GM19035 (cell line): ENCODE measurements at regions not wholly inside any gene's neighbourhood (a gene's known extent, or its start where the extent isn't known, plus 50 kb on each side); places are given as distances from the start of the nearest gene placed in this dataset.

ENCODE experiments used
- ATAC-seq: cut with Tn5 transposase; IDR thresholded peaks from one replicate; pipeline ENCODE4 v1.9.1; 2021; ENCODE audit not compliant: unreplicated experiment

GRCh38 chr2:215697003-215697402 is 261.1 kb upstream of the FN1 start:
- ATAC-seq: no peak

DNA sequence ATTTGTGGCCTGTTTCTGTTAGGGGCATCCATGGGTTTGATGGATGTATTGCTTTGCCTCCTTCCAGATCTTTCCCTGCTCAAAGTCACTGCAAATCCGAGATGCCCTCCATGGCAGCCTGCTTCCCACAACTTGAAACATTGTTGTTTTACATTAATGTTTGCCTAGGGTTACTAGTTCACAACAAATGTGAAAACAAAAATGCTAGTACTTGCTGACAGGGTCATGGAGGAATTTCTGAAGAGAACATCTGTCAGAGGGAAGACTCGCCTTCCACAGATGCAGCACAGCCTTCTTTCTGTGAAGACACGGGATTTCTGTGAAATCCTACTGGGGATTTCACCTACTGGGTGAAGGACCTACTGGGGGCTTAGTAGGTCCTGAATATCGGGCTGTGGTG is 260.0 kb upstream of the FN1 start:
- ATAC-seq: no peak

- no peak for ATAC-seq
Observed at GRCh38 chr2:215693999-215694580, 258.2 kb upstream of the FN1 start.

GRCh38 chr2:215693193-215693998 is 257.5 kb upstream of the FN1 start:
- ATAC-seq: no peak

- ATAC-seq: no peak
Observed at GRCh38 chr2:215692387-215693079, 256.7 kb upstream of the FN1 start.

- ATAC-seq: no peak
Observed at GRCh38 chr2:215691346-215691745, 255.5 kb upstream of the FN1 start.

GRCh38 chr2:215687149-215688031 is 251.5 kb upstream of the FN1 start:
- no peak for ATAC-seq

GRCh38 chr2:215685238-215685990 is 249.5 kb upstream of the FN1 start:
- ATAC-seq: no peak

DNA sequence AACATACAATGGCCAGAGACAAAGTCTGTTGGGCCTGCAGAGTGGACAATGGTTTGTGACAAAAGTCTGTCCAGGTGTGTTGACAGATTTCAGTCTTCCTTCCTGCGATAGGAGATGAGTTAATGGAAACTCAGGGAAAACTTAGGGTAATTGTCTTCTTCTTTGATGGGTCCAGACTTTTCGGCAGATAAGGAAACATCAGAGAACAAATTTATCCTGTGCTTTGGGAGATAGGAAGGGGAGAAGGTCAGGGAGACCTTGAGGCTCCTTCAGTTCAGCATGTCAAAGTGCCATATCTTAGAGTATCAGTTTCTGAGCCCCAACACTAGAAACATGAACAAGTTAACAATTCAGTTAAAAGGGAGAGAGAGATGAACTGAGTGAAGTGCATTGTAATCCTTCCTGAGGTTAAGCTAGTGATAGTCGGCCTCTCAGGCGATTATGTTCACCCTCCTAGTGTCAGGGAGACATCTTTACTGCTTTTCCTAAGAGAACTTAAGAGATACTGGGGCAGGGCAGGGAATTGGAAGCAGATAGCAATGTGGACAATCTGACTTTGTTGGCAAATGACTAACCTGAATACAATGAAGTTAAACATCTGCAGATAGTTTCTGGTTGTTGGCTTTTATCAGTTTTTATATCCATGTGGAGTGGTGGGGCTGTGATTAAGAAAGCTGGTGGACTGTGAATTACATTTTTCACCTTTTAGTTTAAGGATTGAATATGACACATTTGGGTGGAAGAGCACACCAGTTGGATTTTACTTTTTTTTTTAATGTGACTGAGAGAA is 248.8 kb upstream of the FN1 start:
- ATAC-seq: no peak

DNA sequence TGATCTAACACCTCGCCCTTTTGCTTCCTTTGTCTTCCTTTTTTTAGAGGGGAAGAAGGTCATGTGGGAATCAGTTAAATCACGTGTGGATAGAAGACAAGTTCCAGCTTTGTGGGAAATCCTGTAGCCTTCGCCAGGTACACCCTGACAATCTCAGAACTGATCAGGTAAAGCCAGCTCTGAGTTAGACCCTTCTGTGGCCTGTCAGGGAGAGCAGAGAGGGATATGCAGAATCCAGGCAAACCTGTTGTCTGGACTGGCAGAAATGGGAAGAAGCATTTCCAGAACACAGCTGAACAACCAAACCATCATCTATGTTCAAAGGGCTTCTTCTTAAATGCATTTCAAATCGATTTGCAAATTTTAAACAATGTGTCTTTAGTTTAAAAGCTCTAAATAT is 247.4 kb upstream of the FN1 start:
- ATAC-seq: no peak

DNA sequence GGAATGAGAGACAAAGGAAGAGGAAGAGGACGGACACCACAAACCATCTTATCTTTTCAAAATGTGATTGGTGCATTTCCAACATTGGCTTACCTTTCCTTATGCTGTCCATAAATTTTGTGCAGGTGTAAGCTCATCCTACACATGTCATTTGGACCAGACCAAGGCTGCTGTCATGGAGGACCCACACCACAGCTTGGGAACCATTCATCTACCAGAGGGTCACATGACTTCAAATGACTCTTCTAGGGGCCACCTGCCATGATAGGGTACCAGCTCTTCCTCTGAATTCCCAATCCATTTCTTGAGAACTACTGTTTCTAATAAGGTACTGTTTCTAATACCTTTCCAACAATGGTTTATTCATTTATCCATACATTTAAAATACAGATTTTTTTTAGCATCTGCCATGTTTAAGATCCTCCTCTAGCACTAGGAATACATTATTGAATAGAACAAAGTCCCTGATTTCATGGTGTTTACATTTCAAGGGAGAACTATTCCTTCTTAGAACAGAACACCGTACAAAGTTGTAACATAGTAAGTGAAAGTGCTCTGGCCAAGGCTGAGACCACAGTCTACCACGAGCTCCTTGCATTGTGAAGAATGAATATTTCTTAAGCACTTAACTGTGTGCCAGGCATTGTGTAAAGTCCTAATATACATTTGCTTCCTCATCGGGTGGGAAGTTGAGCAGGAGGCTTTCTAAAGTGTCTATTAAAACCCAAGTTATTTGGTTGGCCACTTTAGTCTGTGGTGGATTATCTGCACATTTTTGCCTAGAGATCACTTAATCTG is 246.1 kb upstream of the FN1 start:
- no peak for ATAC-seq

DNA sequence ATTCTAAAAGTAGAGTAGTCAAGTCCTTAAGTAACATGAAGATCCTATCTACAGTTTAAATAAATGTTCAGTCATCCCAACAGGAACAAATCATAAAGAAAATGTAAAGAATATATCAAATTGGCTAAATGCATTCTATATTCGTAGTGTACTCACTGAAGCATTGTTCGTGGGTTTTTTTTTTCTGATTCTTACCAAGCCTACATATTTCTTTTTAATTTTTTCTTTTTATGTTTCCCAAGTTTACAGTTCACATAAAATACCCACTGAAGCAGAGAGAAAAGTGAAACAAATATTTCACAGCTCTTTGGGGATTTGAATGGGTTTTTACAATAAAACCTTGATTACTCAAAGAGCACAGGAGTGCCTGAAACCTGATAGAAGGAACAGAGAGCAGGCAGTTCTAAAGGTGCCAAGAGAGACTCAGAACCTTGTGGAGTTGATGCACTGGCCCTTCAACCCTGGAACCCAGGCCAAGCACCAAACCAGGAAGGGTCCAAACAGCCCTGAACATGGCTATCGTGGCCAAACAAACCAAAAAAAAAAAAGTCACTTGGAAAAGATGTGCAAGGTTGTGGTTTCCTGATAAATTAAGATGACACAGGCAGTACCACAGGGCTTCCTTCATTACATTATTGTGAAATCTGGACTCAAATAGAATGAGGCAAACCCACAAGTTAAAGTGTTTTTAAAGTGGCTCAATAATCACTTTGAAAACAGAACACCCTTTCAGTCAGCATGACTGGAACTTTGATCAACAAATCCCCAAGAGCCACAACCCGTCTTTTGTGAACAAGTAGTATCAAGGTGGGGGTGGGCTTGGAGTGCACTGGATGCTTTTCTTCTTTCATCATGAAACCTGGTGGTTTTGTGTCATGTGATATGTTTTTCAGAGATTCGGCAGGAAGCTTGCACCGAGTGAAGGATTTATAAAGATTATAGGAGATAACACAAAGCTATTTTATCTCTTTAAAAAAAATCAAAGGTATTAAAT is 245.0 kb upstream of the FN1 start:
- no peak for ATAC-seq

DNA sequence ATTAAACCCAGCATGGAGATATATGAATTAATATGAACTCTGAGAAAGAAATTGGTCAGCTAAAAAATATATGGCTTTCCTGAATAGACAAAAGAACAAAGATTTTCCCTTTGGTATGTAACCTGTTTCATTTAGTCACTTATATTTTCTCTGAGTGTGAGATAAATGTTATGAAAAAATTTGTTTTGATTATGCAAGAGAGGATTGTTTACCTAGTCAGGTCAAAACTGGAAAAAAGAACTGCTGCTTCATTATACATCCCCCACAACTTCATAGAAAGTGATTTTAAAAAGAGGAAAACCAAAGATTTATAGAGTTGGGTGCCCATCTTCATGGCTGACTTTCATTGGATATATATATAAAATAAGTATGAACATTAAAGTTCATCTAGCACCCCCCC is 242.2 kb upstream of the FN1 start:
- ATAC-seq: no peak

DNA sequence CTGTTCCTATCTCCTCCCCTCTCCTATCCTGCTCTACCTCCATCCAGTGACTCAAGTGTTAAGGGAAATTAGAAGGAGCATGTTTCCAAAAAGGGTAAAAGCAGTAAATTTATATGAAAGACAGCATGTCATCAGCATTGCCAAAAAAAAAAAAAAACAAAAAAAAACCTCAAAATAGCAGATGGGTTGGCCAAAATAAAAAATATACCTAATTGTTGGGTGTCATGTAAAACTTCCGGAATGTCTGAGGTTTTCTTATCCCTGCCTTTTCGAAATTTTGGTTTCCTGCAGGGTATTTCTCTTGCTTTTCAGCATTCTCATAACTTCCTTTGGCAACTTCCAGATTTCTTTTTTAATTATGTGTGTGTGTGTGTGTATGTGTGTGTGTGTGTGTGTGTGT is 241.6 kb upstream of the FN1 start:
- no peak for ATAC-seq

DNA sequence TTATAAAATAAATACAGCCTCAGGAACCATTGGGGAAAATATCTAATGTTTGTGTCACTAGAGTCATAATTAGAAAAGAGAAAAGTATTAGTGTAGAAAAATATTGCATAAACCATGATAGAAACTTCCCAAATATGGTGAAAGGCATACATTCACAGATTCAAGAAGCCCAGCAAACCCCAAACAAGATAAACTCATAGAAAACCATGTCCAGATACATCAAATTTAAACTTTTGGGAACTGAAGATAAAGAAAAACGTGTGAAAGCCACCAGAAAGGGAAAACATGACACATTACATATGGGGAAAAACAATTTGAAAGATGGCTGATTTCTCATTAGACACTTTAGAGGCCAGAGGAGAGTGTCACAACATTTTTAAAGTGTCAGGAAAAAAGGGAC is 236.5 kb upstream of the FN1 start:
- no peak for ATAC-seq

DNA sequence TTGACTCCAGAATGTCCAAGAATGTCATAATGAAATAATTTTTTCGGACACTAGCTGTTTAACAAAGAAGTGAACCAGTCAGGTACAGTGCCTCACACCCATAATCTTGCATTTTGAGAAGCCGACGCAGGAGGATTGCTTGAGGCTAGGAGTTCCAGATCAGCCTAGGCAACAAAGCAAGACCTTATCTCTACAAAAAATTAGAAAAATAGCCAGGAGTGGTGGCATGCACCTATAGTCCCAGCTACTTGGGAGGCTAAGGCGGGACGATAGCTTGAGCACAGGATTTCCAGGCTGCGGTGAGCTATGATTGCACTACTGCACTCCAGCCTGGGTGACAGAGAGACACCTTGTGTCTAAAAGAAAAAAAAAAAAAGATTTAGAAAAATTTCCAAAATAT is 235.8 kb upstream of the FN1 start:
- ATAC-seq: no peak

- ATAC-seq: no peak
Observed at GRCh38 chr2:215671244-215671643, 235.4 kb upstream of the FN1 start.

DNA sequence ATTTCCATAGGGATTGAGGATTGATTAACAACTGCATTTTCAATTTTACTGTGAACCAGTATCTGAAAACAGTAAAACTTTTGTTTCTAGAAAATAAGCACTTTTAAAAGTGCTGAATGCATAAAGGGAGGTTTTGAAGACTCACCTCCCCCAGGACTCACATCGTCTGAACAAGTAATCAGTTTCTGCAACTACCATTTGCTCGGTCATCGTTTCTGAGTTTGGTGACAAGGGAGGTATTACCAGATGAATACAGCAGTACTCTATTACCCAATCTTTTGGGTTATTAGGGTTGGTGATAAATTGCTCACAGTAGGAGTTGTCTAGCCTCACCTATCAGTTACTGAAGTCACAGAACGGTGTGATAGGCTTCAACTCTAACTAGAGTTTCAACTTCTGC is 234.5 kb upstream of the FN1 start:
- ATAC-seq: no peak
